Peyer's patch (tissue), 4 donors: ENCODE measurements at regions not wholly inside any gene's neighbourhood (a gene's known extent, or its start where the extent isn't known, plus 50 kb on each side); places are given as distances from the start of the nearest gene placed in this dataset.

Experiments
- CTCF ChIP-seq, 6 experiments: fragments of 450-650 bp in 4 of 6; fragments of 200-600 bp in 2 of 6; sonication (generic) in 1 of 6; IDR thresholded peaks; one replicate each; pipeline ENCODE4 v1.5.1; 2017 to 2019; ENCODE audit warnings: antibody characterized with exemption in 6 of 6, mild to moderate bottlenecking in 3 of 6, moderate library complexity in 1 of 6
- POLR2A ChIP-seq, 2 donors: fragments of 450-650 bp; IDR thresholded peaks; one replicate each; pipeline ENCODE4 v1.5.1; 2017; ENCODE audit warnings: antibody characterized with exemption in 2 of 2, mild to moderate bottlenecking in 2 of 2, moderate library complexity in 2 of 2

GRCh38 chr9:79470954-79471353 lies 100.8 kb upstream of the TLE4 start:
- TF ChIP-seq CTCF (IDR thresholded peaks at IDR 0.05), result no peak
- TF ChIP-seq POLR2A (IDR thresholded peaks at IDR 0.05), result no peak
